B cell (primary cell): ENCODE measurements at regions not wholly inside any gene's neighbourhood (a gene's known extent, or its start where the extent isn't known, plus 50 kb on each side); places are given as distances from the start of the nearest gene placed in this dataset.

Experiments
- CTCF ChIP-seq: fragments of 200-600 bp; IDR thresholded peaks from one replicate; pipeline ENCODE4 v1.8.0; 2022; ENCODE audit warnings: antibody characterized with exemption, mild to moderate bottlenecking
- EZH2 ChIP-seq: IDR thresholded peaks from 2 replicates; pipeline ENCODE4 v1.6.1; 2012; ENCODE audit warnings: borderline replicate concordance, low read depth, mild to moderate bottlenecking, moderate library complexity, low read length; ENCODE audit not compliant: insufficient read depth, poor library complexity, severe bottlenecking

- TF ChIP-seq CTCF = no peak
- no peak for TF ChIP-seq EZH2
Measured at GRCh38 chr14:98028162-98028561, 1231.0 kb downstream of the VRK1 start.
